PFSK-1 (cell line): ENCODE measurements at regions not wholly inside any gene's neighbourhood (a gene's known extent, or its start where the extent isn't known, plus 50 kb on each side); places are given as distances from the start of the nearest gene placed in this dataset.

Experiments
- POLR2AphosphoS5 ChIP-seq: IDR thresholded peaks from 2 replicates; pipeline ENCODE4 v1.6.1; 2012; ENCODE audit warnings: low read depth, mild to moderate bottlenecking, control low read depth, low read length, moderate library complexity
- SIN3A ChIP-seq: IDR thresholded peaks from 2 replicates; pipeline ENCODE4 v1.6.1; 2012; ENCODE audit warnings: mild to moderate bottlenecking, low read length, moderate library complexity, borderline replicate concordance; ENCODE audit not compliant: insufficient read depth
- TAF1 ChIP-seq: IDR thresholded peaks from 2 replicates; pipeline ENCODE4 v1.6.1; 2012; ENCODE audit warnings: low read length, control low read depth, borderline replicate concordance; ENCODE audit not compliant: insufficient read depth
- TF ChIP-seq, protein P1 (sequence below), 2 experiments: IDR thresholded peaks; 2 replicates each; pipeline versions ENCODE4 v1.6.1 to v1.8.0; 2011 to 2012; ENCODE audit warnings: low read depth in 2 of 2, low read length in 2 of 2, control low read depth in 1 of 2, inconsistent platforms in 1 of 2, mild to moderate bottlenecking in 1 of 2, moderate library complexity in 1 of 2; ENCODE audit not compliant: insufficient read depth in 1 of 2

DNA sequence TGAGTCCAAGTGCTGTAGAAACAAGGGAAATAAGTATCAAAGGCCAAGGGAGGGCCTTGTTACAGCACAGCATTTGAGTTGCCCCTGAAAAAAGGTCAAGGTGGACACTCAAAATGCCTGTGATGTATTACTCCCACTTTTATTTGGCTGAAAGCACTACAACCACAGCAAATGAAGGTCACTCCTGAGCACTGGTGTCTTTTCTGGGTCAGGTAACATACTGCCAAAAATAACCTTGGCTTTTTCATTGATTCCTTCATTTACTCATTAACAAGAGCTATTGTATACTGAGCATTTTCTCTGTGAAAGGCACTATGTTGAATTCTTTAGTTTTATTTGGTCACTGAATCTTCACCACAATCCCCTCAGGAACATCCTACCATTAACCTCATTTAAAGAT, 590.3 kb downstream of the BCL11A start:
- no peak for TF ChIP-seq POLR2AphosphoS5
- no peak for TF ChIP-seq SIN3A
- TF ChIP-seq TAF1 = no peak
- TF ChIP-seq, protein P1, sequence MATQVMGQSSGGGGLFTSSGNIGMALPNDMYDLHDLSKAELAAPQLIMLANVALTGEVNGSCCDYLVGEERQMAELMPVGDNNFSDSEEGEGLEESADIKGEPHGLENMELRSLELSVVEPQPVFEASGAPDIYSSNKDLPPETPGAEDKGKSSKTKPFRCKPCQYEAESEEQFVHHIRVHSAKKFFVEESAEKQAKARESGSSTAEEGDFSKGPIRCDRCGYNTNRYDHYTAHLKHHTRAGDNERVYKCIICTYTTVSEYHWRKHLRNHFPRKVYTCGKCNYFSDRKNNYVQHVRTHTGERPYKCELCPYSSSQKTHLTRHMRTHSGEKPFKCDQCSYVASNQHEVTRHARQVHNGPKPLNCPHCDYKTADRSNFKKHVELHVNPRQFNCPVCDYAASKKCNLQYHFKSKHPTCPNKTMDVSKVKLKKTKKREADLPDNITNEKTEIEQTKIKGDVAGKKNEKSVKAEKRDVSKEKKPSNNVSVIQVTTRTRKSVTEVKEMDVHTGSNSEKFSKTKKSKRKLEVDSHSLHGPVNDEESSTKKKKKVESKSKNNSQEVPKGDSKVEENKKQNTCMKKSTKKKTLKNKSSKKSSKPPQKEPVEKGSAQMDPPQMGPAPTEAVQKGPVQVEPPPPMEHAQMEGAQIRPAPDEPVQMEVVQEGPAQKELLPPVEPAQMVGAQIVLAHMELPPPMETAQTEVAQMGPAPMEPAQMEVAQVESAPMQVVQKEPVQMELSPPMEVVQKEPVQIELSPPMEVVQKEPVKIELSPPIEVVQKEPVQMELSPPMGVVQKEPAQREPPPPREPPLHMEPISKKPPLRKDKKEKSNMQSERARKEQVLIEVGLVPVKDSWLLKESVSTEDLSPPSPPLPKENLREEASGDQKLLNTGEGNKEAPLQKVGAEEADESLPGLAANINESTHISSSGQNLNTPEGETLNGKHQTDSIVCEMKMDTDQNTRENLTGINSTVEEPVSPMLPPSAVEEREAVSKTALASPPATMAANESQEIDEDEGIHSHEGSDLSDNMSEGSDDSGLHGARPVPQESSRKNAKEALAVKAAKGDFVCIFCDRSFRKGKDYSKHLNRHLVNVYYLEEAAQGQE (IDR thresholded peaks at IDR 0.05; ENCODE audit: insufficient read depth in 1 of 2, low read depth in 2 of 2, low read length in 2 of 2) = no peak
